HG03025 (cell line): ENCODE measurements at regions not wholly inside any gene's neighbourhood (a gene's known extent, or its start where the extent isn't known, plus 50 kb on each side); places are given as distances from the start of the nearest gene placed in this dataset.
"Not testable (repeated sequence)": the region's sequence is repeated elsewhere in the genome, so short reads cannot be mapped to it uniquely, and the experiment has no call there.

Source experiments
- ATAC-seq: cut with Tn5 transposase; IDR thresholded peaks from one replicate; pipeline ENCODE4 v1.9.1; 2021; ENCODE audit warnings: mild to moderate bottlenecking, moderate library complexity; ENCODE audit not compliant: unreplicated experiment, low FRiP score

DNA sequence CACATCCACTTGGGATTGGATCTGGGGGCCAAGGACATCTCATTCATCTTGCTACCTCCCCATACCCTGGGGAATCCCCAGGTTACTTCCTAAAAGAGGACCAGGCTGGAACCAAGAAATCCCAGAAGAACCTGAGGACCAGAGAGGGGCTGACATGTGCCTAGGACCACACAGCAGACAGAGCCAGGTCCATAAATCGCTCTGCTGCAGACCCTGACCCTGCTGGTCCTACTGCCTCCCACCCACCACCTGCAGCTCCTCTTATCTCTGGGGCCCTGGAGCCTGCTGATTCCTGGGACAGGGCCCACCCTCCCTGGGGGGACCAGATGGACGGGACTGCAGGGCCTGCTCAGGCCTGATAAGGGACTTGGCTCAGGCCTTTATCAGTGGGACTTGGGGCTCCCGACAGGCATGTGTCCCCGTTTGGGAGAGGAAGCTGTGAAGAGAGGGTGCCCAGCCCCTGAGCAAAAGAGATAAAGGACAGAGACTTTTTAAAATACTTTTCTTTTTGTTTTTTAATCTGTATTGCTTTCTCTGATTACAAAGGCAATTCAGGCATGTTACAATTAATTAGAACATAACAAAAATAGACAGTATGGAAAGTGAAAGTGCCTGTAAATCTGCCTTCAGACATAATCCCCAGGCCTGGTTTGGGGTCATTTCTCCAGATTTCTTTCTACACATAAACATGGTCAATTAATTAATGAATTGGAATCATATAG lies 101.3 kb upstream of the LARP1 start:
- no peak for ATAC-seq

DNA sequence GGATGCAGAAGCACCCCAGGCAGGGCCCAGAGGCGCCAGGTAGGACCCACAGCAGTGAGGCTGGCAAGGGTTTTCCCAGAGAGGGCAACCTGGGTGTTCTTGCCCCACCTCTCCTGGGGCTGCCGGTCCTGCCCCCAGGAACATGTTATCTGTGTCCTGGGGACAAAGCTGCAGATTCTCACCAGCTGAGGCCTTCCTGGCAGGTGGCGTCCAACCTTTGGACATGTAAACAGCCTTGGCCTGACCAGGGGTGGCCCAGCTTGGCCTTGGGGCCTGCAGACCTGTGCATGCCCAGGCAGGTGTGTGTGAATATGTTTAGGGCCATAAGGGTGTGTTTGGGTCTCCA lies 101.8 kb upstream of the LARP1 start:
- no peak for ATAC-seq

DNA sequence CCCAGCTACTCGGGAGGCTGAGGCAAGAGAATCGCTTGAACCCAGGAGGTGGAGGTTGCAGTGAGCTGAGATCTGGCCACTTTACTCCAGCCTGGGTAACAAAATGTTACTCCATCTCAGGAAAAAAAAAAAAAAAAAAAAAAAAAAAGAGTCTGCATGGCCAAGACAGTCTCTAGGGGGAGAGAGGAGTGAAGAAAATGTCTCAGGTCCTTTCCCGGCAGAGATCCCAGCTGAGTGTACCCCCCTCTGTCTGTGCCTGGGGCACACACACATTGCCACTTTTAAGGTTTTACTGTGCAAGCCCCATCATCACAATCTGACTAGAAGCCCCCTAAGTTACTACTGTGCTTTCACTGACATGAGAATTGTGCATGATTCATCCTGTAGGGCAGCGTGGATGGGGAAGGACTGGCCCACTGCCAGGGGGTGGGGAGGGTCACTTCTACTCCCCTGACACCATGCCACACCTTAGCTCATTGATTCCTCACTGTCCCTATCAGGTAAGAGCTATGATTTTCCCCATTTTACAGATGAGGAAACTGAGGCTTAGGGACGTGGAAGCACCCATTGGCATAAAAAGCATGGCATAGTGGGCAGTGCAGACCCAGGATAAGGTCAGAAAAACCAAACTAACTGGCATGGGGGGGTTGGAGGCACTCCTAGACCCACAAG lies 102.3 kb upstream of the LARP1 start:
- ATAC-seq: no peak

DNA sequence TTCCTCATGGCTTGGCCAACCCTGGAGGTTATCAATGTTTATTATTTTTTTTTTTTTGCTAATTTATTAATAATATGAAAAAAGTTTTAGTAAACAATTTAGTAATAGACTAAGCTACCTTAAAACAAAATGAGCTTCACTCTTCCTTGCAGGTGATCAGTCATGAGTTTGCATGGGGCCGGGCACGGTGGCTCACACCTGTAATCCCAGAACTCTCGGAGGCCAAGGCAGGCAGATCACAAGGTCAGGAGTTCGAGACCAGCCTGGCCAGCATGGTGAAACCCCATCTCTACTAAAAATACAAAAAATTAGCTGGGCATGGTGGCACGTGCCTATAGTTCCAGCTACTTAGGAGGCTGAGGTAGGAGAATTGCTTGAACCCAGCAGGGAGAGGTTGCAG lies 103.4 kb upstream of the LARP1 start:
- not testable (repeated sequence) for ATAC-seq

DNA sequence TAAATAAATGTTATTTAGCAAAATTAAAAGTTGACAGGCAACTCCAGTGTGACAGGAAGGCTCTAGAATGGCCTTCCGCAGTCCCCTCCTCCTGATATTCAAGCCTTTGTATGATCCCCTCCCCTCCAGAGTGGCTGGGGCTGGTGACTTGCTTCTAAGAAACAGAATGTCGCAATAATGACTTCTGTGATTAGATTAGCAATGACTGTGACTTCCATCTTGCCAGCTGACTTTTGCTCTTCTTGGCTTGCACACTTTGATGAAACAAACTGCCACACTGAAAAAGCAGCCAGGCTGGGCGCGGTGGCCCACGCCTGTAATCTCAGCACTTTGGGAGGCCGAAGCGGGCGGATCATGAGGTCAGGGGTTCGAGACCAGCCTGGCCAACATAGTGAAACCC lies 106.5 kb upstream of the LARP1 start:
- ATAC-seq: no peak

DNA sequence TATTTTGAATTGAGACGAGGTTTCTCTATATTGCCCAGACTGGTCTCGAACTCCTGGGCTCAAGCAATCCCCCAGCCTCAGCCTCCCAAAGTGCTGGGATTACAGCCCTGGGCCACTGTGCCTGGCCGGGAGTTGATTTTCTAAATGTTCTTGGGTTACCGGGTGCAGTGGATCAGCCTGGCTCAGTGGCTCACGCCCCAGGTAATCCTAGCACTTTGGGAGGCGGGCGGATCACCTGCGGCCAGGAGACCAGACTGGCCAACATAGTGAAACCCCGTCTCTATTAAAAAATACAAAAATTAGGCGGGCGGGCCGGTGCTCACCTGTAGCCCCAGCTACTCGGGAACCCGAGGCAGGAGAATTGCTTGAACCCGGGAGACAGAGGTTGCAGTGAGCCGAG lies 106.9 kb upstream of the LARP1 start:
- no peak for ATAC-seq

DNA sequence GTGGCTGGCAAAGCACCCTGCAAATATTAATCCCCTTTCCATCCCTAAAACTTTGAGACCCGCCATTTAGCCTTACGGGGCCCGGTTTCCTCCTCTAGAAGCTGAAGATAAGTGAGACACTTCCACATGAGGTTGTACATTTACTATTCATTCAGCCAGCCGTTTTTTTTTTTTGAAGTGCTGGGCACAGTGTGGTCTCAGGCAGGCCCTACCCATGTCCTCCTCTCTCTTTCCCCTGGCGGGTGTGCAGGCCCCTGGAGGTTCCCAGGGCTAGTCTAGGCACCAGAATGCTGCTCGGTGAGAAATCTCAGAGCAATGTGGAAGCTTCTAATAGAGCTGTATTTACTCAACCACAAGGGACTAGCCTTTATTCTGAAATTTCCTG lies 107.4 kb upstream of the LARP1 start:
- ATAC-seq: no peak

DNA sequence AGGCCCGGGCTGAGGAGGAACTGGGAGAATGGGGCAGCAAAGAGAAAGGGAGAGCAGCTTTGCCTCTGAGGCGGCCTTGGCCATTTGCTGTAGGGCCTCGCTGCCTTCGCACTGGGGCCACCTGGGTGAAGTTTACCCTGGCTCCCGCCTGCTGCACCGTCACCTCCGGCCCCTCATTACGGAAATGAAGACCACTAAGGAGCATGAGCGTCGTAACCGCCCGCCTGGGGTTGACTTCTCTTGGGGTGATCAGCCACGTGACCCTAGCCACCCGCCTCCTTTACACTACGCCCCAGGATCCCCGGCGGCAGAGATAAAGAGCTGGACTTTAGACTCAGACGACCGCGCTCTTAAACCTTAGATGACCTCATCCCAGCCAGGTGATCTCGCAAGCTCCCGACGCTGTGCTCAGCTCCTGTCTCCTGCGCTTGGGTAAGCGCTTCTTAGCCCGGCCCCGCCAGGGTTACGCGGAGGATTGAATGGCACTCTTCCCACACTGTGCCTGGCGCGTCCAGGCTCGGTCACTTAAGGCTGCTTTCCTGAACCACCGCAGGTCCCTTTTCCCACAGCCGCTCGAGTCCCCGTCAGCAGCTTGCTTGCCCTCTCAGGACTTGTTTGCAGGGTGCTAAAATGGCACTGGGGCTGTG lies 107.9 kb upstream of the LARP1 start:
- peak; percentile 50 for ATAC-seq

DNA sequence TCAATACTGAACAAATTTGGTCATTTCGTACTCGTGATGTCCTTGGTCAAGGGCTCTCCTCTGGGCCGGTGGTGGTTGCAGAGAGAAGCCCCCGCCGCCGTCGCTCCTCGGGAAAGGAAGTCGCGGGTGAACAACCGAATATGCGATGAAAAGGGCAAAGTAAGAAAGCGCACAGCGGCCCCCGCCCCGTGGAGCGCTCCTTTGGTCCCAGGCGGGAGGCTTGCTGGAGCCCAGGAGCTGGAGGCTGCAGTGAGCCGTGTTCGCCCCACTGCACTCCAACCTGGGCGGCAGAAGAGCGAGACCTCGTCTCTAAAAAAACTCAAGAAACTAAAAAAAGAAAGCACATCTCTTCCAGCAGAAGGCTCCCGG lies 108.4 kb upstream of the LARP1 start:
- no peak for ATAC-seq

DNA sequence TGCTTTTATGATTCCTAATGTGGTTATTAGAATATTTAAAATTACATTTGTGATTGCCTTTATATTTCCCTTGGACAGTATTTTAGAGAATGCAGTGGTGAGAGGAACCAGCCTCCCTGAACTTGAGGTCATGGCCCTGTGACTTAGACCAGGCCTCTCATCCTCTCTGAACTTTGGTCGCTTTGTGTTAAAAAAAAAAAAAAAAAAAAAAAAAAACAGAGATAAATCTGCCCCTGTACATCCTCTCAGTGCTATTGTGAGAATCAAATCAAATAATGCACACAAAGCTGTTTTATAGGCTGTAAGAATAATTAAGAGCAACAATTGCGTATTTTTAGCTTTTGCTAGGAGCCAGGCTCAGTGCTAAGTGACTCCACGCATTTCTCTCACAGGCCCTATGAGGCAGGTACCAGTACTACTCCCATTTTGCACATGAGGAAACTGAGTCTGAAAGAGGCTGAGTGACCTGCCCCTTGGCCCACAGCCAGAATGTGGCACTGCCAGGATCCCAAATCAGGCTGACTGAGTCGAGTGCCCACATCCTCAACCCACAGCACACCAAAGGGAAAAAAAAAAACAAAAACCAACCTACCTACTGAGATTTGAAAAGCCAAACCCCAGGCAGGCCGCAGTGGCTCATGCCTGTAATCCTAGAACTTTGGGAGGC lies 110.3 kb upstream of the LARP1 start:
- no peak for ATAC-seq

DNA sequence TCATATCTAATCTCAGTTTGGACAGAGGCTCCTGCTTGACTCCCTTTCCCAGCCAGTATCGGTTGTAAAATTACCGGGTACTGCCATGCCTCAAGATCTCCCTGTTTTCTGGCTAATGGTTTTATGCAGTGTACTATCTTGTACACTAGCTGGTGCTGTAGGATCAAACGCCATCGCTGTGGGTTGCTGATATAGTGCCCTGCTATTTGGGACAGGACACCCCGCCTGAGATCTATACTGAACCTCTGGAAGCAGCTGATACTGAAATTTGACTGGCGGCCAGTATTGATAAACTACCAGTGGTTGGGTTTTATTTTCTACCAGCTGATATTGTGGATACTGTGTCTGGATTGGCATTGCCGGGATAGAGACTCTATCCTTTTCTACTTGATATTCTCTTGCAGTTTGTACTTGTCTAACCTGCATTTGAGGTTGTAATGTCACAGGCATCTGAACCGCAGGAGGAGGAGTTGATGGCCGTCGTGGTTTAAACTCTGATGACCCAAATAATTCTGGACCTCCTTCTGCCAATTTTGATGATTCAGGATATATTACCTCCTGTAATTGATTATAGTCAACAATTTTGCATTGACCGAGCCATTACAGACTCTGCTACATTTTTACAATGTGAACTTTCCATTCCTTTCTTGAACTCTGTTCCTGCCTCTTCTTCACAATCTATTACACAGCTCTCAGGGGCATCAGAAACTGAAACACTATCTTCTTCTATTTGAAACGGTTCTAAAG lies 112.5 kb upstream of the LARP1 start:
- no peak for ATAC-seq

DNA sequence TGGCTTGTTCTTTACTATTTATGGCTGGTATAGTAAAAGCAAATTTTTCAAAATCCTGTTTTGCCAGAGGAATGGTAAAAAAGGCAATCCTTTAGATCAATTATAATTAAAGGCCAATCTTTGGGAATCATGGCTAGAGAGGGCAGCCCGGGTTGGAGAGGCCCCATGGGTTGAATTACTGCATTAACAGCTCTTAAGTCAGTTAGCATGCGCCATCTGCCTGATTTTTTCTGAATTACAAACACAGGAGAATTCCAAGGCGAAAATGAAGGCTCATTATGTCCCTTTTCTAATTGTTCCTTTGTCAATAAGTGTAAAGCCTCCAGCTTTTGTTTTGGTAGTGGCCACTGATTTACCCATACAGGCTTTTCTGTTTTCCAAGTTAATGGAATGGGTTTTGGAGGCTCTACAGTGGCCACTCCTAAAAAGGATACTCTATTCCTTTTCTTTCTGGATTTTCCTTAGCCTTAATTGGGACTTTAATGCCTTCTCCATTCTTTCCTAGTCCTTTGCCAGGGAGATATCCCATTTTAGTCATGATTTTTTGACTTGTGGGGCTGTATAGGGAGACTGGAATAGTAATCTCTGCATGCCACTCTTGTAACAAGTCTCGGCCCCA lies 114.9 kb upstream of the LARP1 start:
- not testable (repeated sequence) for ATAC-seq

DNA sequence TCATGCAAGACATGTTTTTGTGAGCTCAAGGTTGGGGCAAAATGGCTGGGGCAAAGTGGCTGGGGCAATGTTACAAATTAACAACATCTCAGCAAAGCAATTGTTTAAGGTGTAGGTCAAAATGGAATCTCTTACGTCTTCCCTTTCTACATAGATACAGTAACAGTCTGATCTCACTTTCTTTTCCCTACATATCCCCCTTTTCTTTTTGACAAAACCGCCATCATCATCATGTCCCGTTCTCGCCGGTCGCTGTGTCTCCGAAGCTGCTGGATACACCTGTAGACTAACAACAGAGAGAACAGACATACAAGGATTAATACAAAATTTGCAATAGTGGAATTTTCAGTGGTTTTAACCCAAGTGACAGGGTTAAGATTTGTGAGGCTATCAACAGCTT lies 118.4 kb upstream of the LARP1 start:
- ATAC-seq: not testable (repeated sequence)

DNA sequence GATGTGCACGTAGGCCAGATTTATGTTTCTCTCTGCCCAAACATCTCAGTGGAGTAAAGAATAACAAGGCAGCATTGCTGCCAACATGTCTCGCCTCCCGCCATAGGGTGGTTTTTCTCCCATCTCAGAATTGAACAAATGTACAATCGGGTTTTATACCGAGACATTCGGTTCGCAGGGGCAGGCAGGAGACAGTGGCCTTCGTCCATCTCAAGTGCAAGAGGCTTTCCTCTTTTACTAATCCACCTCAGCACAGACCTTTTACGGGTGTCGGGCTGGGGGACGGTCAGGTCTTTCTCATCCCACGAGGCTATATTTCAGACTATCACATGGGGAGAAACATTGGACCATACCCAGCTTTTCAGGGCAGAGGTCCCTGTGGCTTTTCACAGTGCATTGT lies 118.9 kb upstream of the LARP1 start:
- ATAC-seq: not testable (repeated sequence)

DNA sequence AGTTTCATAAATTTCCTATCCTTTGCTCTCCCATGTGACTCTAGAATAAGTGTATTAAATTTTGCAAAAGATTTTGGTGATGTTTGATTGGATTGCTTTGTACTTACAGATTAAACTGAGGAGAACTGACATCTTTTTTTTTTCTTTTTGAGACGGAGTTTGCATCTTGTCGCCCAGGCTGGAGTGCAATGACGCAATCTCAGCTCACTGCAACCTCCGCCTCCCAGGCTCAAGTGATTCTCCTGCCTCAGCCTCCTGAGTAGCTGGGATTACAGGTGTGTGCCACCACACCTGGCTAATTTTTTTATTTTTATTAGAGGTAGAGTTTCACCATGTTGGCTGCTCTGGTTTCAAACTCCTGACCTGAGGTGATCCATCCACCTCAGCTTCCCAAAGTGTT lies 121.4 kb upstream of the LARP1 start:
- not testable (repeated sequence) for ATAC-seq

DNA sequence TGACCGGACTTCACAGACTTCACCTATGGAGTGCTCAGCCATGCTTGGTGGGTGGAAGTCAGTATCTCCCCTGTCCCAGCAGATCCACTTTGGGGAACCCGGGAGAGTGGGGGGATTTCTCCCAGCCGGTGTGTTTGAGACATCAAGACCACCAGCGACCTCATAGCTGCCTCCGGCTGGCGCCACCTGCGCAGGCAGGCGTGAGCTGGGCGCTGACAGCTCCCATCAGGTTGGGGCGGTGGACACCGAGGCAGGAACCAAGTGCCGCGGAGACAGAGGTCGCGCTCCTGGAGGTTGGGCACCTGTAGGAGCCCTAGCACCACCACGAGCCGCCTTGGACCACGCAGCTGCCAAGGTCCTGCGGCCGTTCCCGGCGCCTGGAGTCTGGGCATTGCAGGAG lies 124.0 kb upstream of the LARP1 start:
- ATAC-seq: no peak

DNA sequence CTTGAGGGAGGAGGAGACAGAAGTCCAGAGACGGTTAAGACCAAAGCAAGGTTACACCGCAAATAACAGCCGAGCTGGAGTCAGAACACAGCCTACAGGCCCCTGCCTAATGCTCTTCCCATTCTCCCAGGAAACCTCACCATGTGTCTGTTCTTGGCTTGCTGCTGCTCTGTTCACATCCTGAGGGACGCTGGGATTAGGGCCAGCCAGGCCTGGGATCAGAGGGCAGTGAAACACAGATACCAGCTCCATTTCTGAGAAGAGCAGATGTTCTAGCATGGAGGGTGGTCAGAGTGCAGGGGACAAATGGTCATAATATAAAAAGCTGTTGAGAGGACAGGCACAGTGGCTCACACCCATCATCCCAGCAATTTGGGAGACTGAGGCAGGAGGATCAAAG lies 124.8 kb upstream of the LARP1 start:
- no peak for ATAC-seq

DNA sequence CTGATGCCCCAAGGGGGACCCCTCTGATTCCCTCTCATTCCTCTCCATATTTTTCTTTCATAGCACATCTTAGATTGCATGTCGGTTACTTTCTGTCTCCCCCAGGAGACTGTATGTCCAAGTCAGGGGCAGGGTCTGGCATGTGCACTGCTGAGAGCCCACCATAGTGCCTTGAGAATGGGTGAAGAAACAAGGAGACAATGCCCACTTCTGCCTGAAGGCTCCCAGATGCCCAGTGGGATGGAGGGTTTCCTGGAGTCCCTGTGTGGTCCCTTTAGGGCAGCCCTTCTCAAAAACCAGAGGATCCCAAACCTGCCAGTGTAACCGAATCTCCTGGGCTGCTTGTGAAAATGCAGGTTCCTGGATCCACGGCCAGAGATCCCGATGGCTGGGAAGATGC lies 126.5 kb upstream of the LARP1 start:
- ATAC-seq: no peak

DNA sequence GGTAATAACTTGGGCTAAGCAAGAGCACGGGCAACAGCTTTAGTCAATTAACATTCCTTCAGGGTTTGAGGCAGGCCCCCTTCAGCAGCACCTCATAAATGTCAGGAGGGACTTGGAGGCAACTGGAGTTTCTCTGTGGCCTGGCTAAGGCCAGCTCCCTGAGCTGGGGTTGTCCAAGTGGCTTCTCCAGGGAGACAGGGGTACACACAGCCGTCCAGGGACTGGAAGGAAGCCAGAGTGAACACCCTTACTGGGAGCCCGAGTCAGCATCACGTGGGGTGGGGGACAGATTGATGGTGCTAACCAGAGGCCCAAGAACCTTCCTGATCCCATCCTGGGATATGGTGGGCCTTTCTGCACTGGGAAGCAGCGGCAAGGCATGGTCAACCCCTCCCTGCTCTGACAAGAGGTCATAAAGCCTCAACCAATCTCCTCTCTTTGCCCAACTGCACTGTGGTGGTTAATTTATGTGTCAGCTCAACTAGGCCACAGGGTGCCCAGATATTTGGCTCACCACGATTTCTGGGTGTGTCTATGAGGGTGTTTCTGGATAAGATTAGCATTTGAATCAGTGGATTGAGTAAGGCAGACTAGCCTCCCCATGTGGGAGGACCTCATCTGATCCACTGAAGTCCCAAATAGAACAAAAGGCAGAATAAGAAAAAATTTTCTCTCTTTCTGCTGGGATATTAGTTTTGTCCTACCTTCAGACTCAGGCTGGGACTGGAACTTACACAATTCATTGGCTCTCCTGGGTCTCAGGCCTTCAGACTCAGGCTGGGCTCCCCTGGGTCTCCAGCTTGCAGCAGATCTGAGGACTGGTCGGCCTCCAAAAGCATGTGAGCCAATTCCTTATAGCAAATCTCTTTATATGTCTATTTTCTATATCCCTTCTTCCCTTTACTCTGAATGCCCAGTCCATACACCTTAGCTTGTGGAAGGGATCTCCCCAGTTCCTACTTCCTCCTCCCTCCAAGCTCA lies 127.2 kb upstream of the LARP1 start:
- no peak for ATAC-seq
